Raji (cell line): ENCODE measurements at regions not wholly inside any gene's neighbourhood (a gene's known extent, or its start where the extent isn't known, plus 50 kb on each side); places are given as distances from the start of the nearest gene placed in this dataset.

Experiments
- POLR2A ChIP-seq: IDR thresholded peaks from 2 replicates; pipeline ENCODE4 v1.6.1; 2011; ENCODE audit warnings: low read depth, low read length, control low read depth; ENCODE audit not compliant: insufficient read depth

DNA sequence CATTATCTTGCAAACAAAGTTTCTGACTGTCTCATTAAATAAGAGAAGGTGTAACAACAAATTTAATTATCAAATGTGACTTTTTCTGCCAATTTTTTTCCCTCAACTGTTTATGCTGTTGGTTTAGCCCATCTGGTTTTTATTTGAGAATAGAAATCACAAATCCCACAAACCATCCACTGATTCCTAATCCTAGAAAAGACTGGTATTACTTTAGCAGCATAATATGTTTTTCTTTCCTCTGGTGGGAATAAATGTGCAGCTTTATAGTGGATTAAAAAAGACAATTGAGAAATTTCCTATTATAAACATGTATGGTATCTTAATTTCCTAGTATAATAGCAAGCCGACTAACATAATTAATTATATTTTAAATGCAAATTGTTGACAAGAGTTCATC lies 257.9 kb upstream of the FOXN3 start:
- TF ChIP-seq POLR2A, result no peak

GRCh38 chr14:89674240-89674639 lies 257.2 kb upstream of the FOXN3 start:
- TF ChIP-seq POLR2A, result no peak

GRCh38 chr14:89673512-89674225 lies 256.6 kb upstream of the FOXN3 start:
- no peak for TF ChIP-seq POLR2A

DNA sequence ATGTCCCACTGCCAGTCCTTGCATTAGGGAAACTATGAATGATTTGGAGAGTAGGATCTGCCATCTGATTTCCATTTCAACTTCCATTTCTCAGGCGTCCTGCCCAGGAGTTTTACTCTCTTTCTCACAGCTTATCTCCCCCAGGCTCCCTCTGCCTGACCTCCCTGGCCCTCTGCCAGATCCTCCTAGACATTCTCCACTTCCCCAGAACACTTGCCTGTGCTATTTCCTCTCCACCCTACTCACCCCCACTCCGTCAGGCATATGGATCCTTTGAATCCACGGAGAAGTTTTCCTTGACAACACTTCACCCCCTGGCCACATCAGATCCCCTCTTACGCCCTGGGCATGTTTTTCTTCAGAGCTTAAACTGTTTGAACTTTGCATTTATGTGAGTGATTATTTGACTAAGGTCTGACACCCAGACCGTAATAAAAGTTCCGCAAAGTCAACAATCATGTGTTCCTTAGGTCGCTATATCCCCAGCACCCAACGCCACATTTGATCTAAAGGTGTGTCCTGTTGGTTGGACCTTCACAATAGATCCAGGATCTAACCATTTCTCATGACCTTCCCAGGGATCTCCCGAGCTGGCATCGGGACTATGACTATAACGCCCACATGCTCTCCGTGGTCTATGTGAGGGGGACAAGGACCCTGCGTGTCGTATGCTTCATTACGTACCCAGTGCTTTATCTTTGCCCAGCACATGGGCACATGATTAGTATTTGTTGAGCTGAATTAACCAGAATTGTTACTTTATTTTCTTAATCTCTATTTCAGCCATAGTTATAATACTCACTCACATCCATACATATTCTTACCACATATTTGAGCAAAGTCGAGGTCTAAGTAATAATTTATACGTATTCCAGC lies 255.8 kb upstream of the FOXN3 start:
- TF ChIP-seq POLR2A, result no peak

GRCh38 chr14:89669193-89669592 lies 252.2 kb upstream of the FOXN3 start:
- no peak for TF ChIP-seq POLR2A

- no peak for TF ChIP-seq POLR2A
Observed at GRCh38 chr14:89667983-89668382, 250.9 kb upstream of the FOXN3 start.

DNA sequence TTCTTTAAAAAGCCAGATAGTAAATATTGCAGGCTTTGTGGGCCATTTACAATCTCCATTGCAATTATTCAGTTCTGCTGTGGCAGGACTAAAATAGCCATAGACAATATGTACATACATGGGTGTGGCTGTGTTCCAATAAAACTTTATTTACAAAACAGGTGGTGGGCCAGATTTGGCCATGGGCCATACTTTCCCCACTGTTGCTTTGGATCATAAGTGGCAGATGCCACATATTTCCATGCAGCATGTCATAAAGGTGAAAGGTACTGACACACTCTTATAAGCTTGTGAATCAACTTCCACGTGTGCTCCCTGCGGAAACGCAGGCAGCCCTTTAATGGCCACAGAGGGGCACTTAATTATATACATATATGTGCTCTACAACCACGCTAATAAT lies 244.4 kb upstream of the FOXN3 start:
- TF ChIP-seq POLR2A, result no peak

- TF ChIP-seq POLR2A, result no peak
Observed at GRCh38 chr14:89660166-89660565, 243.1 kb upstream of the FOXN3 start.

- TF ChIP-seq POLR2A, result no peak
Observed at GRCh38 chr14:89658977-89659670, 242.1 kb upstream of the FOXN3 start.

GRCh38 chr14:89657014-89657413 lies 240.0 kb upstream of the FOXN3 start:
- no peak for TF ChIP-seq POLR2A

GRCh38 chr14:89654998-89655397 lies 238.0 kb upstream of the FOXN3 start:
- no peak for TF ChIP-seq POLR2A

GRCh38 chr14:89652352-89652751 lies 235.3 kb upstream of the FOXN3 start:
- no peak for TF ChIP-seq POLR2A

DNA sequence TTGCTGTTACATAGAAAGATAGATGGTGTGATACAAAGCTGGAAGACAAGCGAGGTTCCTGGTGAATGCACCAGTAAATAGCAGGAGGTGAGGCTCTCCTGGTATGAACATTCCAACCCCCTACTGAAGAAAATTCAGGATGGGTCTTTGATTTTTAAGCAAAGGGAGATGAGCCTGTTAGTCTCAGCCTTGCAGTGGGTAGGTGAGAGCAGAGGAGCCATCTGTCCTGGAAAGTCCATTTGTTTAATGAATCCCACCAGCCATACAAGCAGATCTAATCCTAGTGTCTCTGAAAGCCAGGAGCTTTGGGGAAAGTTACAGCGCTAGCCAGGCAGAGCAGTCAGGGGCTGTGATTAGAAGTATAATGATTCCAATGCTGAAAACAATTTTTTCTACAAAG lies 234.8 kb upstream of the FOXN3 start:
- TF ChIP-seq POLR2A, result no peak

GRCh38 chr14:89650077-89650978 lies 233.3 kb upstream of the FOXN3 start:
- no peak for TF ChIP-seq POLR2A
